ENCODE measurements at regions not wholly inside any gene's neighbourhood (a gene's known extent, or its start where the extent isn't known, plus 50 kb on each side); places are given as distances from the start of the nearest gene placed in this dataset.

DNA sequence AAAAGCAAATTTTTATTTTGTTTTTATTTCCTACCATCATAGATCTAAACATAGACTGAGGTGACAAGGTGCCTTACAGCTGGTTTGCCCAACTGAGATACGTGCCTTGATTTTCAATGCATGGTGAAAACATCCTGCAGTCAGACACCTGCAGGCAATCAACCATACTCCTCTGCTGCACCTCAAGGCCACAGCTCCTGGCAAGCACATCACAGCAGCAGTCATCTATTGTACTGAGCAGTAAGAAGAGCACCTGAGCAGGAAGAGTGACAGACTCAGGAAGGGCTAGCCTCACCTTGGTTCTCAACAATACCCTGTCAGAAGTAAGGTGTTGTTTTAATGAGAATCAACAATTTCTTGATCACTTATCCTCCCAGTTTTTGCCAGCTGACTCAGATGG is 1206.8 kb upstream of the NRXN1 start:
- TF ChIP-seq YY1 (IDR thresholded peaks at IDR 0.05; ENCODE audit: low read depth, low read length), result no peak
- no peak for TF ChIP-seq RFX5 (IDR thresholded peaks at IDR 0.05; ENCODE audit: low read depth, low read length)
- TF ChIP-seq CTCF (IDR thresholded peaks at IDR 0.05 in 2 of 3, conservative IDR thresholded peaks at IDR 0.05 in 1 of 3; ENCODE audit: control insufficient read depth in 2 of 3, extremely low read depth in 1 of 3, insufficient read depth in 1 of 3, low read depth in 3 of 3, low read length in 3 of 3), result no peak
- TF ChIP-seq, protein P1, sequence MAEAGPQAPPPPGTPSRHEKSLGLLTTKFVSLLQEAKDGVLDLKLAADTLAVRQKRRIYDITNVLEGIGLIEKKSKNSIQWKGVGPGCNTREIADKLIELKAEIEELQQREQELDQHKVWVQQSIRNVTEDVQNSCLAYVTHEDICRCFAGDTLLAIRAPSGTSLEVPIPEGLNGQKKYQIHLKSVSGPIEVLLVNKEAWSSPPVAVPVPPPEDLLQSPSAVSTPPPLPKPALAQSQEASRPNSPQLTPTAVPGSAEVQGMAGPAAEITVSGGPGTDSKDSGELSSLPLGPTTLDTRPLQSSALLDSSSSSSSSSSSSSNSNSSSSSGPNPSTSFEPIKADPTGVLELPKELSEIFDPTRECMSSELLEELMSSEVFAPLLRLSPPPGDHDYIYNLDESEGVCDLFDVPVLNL (IDR thresholded peaks at IDR 0.05; ENCODE audit: low read depth, low read length), result no peak
- no peak for TF ChIP-seq POU2F2 (IDR thresholded peaks at IDR 0.05; ENCODE audit: borderline replicate concordance, low read depth, low read length)
- no peak for TF ChIP-seq EP300 (IDR thresholded peaks at IDR 0.05; ENCODE audit: borderline replicate concordance in 1 of 2, control insufficient read depth in 1 of 2, low read depth in 2 of 2, low read length in 2 of 2)
- TF ChIP-seq MYC (IDR thresholded peaks at IDR 0.05; ENCODE audit: insufficient read depth, insufficient read length, insufficient replicate concordance, low read length, severe bottlenecking), result no peak
- no peak for TF ChIP-seq CREM (IDR thresholded peaks at IDR 0.05; ENCODE audit: low read depth)
- TF ChIP-seq POLR2A (IDR thresholded peaks at IDR 0.05; ENCODE audit: low read depth, low read length), result no peak
- TF ChIP-seq NFYB (IDR thresholded peaks at IDR 0.05; ENCODE audit: insufficient read depth, low read depth, low read length), result no peak
